ENCODE measurements at regions not wholly inside any gene's neighbourhood (a gene's known extent, or its start where the extent isn't known, plus 50 kb on each side); places are given as distances from the start of the nearest gene placed in this dataset.

GRCh38 chr16:5455110-5455509 is 357.5 kb upstream of the EEF2KMT start:
- DNase-seq (ENCODE audit: low spot score): no peak
- in situ Hi-C loops (cut with MboI; ENCODE audit: low sequenced_read_pairs, unreplicated experiment): no loop called here
- no peak for TF ChIP-seq CTCF (IDR thresholded peaks at IDR 0.05; ENCODE audit: borderline replicate concordance, control extremely low read depth, extremely low read depth, insufficient read depth, missing control alignments)

GRCh38 chr16:5454349-5454748 is 356.8 kb upstream of the EEF2KMT start:
- DNase-seq (ENCODE audit: low spot score): no peak
- no peak for TF ChIP-seq CTCF (IDR thresholded peaks at IDR 0.05; ENCODE audit: borderline replicate concordance, control extremely low read depth, extremely low read depth, insufficient read depth, missing control alignments)
- in situ Hi-C loops (cut with MboI; ENCODE audit: low sequenced_read_pairs, unreplicated experiment): no loop called here

- in situ Hi-C loops (cut with MboI; ENCODE audit: low sequenced_read_pairs, unreplicated experiment): no loop called here
- DNase-seq (ENCODE audit: low spot score): no peak
- no peak for TF ChIP-seq CTCF (IDR thresholded peaks at IDR 0.05; ENCODE audit: borderline replicate concordance, control extremely low read depth, extremely low read depth, insufficient read depth, missing control alignments)
Observed at GRCh38 chr16:5451641-5452040, 354.0 kb upstream of the EEF2KMT start.

- no peak for DNase-seq (ENCODE audit: low spot score)
- TF ChIP-seq CTCF (IDR thresholded peaks at IDR 0.05; ENCODE audit: borderline replicate concordance, control extremely low read depth, extremely low read depth, insufficient read depth, missing control alignments): no peak
- in situ Hi-C loops (cut with MboI; ENCODE audit: low sequenced_read_pairs, unreplicated experiment): no loop called here
Observed at GRCh38 chr16:5450409-5451104, 353.0 kb upstream of the EEF2KMT start.

GRCh38 chr16:5449901-5450300 is 352.3 kb upstream of the EEF2KMT start:
- no peak for DNase-seq (ENCODE audit: low spot score)
- TF ChIP-seq CTCF (IDR thresholded peaks at IDR 0.05; ENCODE audit: borderline replicate concordance, control extremely low read depth, extremely low read depth, insufficient read depth, missing control alignments): no peak
- in situ Hi-C loops (cut with MboI; ENCODE audit: low sequenced_read_pairs, unreplicated experiment): no loop called here

- no peak for DNase-seq (ENCODE audit: low spot score)
- TF ChIP-seq CTCF (IDR thresholded peaks at IDR 0.05; ENCODE audit: borderline replicate concordance, control extremely low read depth, extremely low read depth, insufficient read depth, missing control alignments): no peak
- in situ Hi-C loops (cut with MboI; ENCODE audit: low sequenced_read_pairs, unreplicated experiment): no loop called here
Observed at GRCh38 chr16:5448798-5449197, 351.2 kb upstream of the EEF2KMT start.

Data from GM13976 (cell line).